Left lung (tissue), 4 donors: ENCODE measurements at regions not wholly inside any gene's neighbourhood (a gene's known extent, or its start where the extent isn't known, plus 50 kb on each side); places are given as distances from the start of the nearest gene placed in this dataset.
"Not testable (repeated sequence)": the region's sequence is repeated elsewhere in the genome, so short reads cannot be mapped to it uniquely, and the experiment has no call there.

Source experiments
- ATAC-seq: fragments of 200-7000 bp; cut with Tn5 transposase; one replicate; pipeline ENCODE4 v1.9.1; 2020; ENCODE audit warnings: moderate library complexity
- DNase-seq, 4 donors: peaks; one replicate each; pipeline ENCODE4 v3.0.0-alpha.2; 2013 to 2020
- H3K27ac ChIP-seq, 2 donors: fragments of 200-600 bp; sonication (generic) in 1 of 2; one replicate each; pipeline versions ENCODE4 v1.5.0 to v1.8.0; 2020 to 2021
- H3K27me3 ChIP-seq, 2 donors: fragments of 200-600 bp; sonication (generic) in 1 of 2; one replicate each; pipeline versions ENCODE4 v1.5.0 to v1.8.0; 2020 to 2021
- H3K36me3 ChIP-seq, 2 donors: fragments of 200-600 bp; sonication (generic) in 1 of 2; one replicate each; pipeline versions ENCODE4 v1.5.0 to v1.8.0; 2020 to 2021
- H3K4me1 ChIP-seq, 2 donors: fragments of 200-600 bp; one replicate each; pipeline ENCODE4 v1.8.0; 2021
- H3K4me3 ChIP-seq, 2 donors: fragments of 200-600 bp; sonication (generic) in 1 of 2; one replicate each; pipeline versions ENCODE4 v1.5.0 to v1.8.0; 2020 to 2021; ENCODE audit warnings: mild to moderate bottlenecking in 1 of 2
- H3K9me3 ChIP-seq, 2 donors: fragments of 200-600 bp; sonication (generic) in 1 of 2; one replicate each; pipeline versions ENCODE4 v1.5.0 to v1.8.0; 2020 to 2021
- intact Hi-C, 2 donors: fragments of 100-400 bp; cut with DNase I; formaldehyde crosslinking; loops; one replicate each; pipeline versions ENCODE4 v1.11.2 to v1.14.2; 2022
- TF ChIP-seq, protein P1 (sequence below), 2 donors: fragments of 200-600 bp; sonication (generic) in 1 of 2; IDR thresholded peaks; one replicate each; pipeline versions ENCODE4 v1.5.0 to v1.8.0; 2021; ENCODE audit warnings: antibody characterized with exemption in 2 of 2
- donor health status: DM: no; HTN: yes; CAD: no.
- donor health status: DM: no; HTN: no; CAD: no.

DNA sequence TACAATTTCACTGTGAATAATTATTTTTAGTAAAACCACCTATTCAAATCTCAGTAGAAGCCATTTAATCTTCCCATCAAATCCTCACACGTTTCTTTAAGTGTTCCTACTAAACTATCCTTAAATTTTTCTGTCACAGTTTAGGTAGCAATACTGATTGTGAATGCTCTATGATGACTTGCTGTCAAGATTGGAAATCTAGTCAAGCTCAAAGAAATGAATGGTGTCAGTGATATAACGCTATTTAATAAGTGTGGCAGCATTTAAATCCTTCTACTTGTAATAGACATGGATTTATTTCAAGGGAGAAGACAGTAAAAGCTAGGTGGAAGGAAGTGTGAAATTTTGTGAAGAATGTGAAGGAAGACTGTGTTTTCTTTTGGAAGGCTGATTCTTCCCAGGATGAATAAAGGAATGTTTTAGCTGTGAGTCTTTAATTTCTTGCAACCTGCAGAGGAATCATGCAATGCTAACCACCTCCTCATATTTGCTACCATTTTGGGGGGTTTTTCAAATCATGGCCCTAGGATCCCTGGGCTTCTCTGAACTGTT, 936.7 kb upstream of the NEGR1 start:
- Histone ChIP-seq H3K4me1 (no peaks in the 10 kb centered on the region), H3K27me3 (no peaks in the 10 kb centered on the region), H3K36me3 (no peaks in the 10 kb centered on the region), H3K27ac (no peak overlapping the region), H3K4me3 (no peak overlapping the region), H3K9me3 (peaks cover 0 to 28% of the 10 kb centered on the region in 2 donors)
- DNase-seq (no peak), ATAC-seq (no peak)
- intact Hi-C loops = no loop called here
- TF ChIP-seq, protein P1, sequence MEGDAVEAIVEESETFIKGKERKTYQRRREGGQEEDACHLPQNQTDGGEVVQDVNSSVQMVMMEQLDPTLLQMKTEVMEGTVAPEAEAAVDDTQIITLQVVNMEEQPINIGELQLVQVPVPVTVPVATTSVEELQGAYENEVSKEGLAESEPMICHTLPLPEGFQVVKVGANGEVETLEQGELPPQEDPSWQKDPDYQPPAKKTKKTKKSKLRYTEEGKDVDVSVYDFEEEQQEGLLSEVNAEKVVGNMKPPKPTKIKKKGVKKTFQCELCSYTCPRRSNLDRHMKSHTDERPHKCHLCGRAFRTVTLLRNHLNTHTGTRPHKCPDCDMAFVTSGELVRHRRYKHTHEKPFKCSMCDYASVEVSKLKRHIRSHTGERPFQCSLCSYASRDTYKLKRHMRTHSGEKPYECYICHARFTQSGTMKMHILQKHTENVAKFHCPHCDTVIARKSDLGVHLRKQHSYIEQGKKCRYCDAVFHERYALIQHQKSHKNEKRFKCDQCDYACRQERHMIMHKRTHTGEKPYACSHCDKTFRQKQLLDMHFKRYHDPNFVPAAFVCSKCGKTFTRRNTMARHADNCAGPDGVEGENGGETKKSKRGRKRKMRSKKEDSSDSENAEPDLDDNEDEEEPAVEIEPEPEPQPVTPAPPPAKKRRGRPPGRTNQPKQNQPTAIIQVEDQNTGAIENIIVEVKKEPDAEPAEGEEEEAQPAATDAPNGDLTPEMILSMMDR (IDR thresholded peaks at IDR 0.05) = no peak

DNA sequence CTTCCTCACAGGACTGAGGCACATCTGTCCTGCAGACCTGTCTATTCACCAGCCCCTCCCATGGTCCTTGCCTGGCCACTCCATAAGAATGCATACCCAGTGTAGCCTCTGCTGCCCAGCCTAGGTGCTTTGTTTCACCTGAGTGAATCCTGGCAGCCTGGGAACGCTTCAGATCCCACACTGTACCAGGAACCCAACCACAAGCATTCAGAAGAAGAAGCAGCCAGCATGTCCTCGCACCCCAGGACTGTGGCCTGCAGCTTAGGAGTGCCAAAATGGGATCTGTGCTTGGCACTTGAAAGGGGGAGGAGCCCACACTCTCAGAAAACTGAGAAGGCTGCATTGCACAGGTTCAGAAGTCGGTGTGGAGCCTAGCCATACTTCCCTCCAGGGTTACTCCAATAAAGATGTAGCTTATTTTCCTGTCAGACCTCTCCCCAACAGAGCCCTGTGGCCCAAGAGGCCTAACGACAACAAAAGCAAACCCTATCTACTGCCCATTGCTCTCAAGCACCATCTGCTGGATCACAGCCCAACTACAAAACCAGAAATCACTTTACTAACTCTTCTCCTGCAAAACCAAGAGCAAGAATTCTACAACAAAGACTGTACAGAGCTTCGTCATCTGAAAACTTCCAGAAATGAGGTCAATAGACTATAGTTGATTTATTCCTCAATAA, 923.1 kb upstream of the NEGR1 start:
- Histone ChIP-seq H3K36me3 (no peaks in the 10 kb centered on the region), H3K9me3 (peaks cover 0 to 8% of the 10 kb centered on the region in 2 donors), H3K4me3 (no peak overlapping the region), H3K27ac (no peak overlapping the region), H3K4me1 (no peaks in the 10 kb centered on the region), H3K27me3 (no peaks in the 10 kb centered on the region)
- DNase-seq = peak in 1 of 4 donors; percentile 14
- TF ChIP-seq, protein P1 (IDR thresholded peaks at IDR 0.05) = no peak
- intact Hi-C loops = no loop called here
- no peak for ATAC-seq

GRCh38 chr1:73197972-73198371, 915.6 kb upstream of the NEGR1 start:
- DNase-seq (no peak), ATAC-seq (no peak)
- intact Hi-C loops = no loop called here
- no peak overlapping the region for H3K27ac ChIP-seq
- H3K27me3 ChIP-seq = no peaks in the 10 kb centered on the region
- no peaks in the 10 kb centered on the region for H3K36me3 ChIP-seq
- H3K4me1 ChIP-seq = no peaks in the 10 kb centered on the region
- no peak overlapping the region for H3K4me3 ChIP-seq
- peaks cover 0 to 11% of the 10 kb centered on the region in 2 donors for H3K9me3 ChIP-seq
- TF ChIP-seq, protein P1 (IDR thresholded peaks at IDR 0.05) = no peak

- no peaks in the 10 kb centered on the region for H3K27me3 ChIP-seq
- H3K4me3 ChIP-seq = no peak overlapping the region
- H3K36me3 ChIP-seq = no peaks in the 10 kb centered on the region
- H3K27ac ChIP-seq = no peak overlapping the region
- H3K4me1 ChIP-seq = no peaks in the 10 kb centered on the region
- intact Hi-C loops = no loop called here
- TF ChIP-seq, protein P1 (IDR thresholded peaks at IDR 0.05) = no peak
- no peak for ATAC-seq
- peaks cover 0 to 15% of the 10 kb centered on the region in 2 donors for H3K9me3 ChIP-seq
- DNase-seq = no peak
Observed at GRCh38 chr1:73194965-73195364, 912.6 kb upstream of the NEGR1 start.

- H3K4me1 ChIP-seq, DNase-seq, H3K36me3 ChIP-seq, intact Hi-C loops, ATAC-seq, H3K27ac ChIP-seq, H3K27me3 ChIP-seq, H3K4me3 ChIP-seq: not testable (repeated sequence)
- H3K9me3 ChIP-seq = peaks cover 0 to 11% of the 10 kb centered on the region in 2 donors
Observed at GRCh38 chr1:73183581-73183980, 901.2 kb upstream of the NEGR1 start.

DNA sequence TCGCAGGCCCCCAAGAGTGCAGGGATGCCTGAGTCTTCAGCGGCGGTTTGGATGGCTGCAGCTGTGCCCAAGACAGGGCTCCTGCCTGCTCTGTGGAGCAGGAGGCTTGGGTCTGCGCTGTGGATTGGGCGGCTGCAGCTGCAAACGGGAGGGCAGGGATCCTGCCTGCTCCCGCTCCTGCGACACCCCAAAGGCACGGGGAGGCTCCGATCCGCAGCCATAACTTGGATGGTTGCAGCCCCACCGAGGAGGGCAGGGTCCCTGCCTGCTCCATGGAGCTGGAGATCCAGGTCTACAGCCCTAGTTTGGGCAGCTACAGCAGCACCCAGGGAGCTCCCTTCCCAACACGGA, 898.8 kb upstream of the NEGR1 start:
- peaks cover 0 to 15% of the 10 kb centered on the region in 2 donors for H3K9me3 ChIP-seq
- H3K27ac ChIP-seq = no peak overlapping the region
- DNase-seq (peak in 1 of 4 donors; percentile 65), ATAC-seq (no peak)
- TF ChIP-seq, protein P1 (IDR thresholded peaks at IDR 0.05) = no peak
- H3K4me3 ChIP-seq = no peak overlapping the region
- intact Hi-C loops = no loop called here
- H3K36me3 ChIP-seq = no peaks in the 10 kb centered on the region
- H3K27me3 ChIP-seq = no peaks in the 10 kb centered on the region
- no peaks in the 10 kb centered on the region for H3K4me1 ChIP-seq
